Peyer's patch (tissue), 4 donors: ENCODE measurements at regions not wholly inside any gene's neighbourhood (a gene's known extent, or its start where the extent isn't known, plus 50 kb on each side); places are given as distances from the start of the nearest gene placed in this dataset.

Source experiments
- POLR2A ChIP-seq, 2 donors: fragments of 450-650 bp; IDR thresholded peaks; one replicate each; pipeline ENCODE4 v1.5.1; 2017; ENCODE audit warnings: antibody characterized with exemption in 2 of 2, mild to moderate bottlenecking in 2 of 2, moderate library complexity in 2 of 2
- TF ChIP-seq, protein P1 (sequence below), 6 experiments: fragments of 450-650 bp in 4 of 6; fragments of 200-600 bp in 2 of 6; sonication (generic) in 1 of 6; IDR thresholded peaks; one replicate each; pipeline ENCODE4 v1.5.1; 2017 to 2019; ENCODE audit warnings: antibody characterized with exemption in 6 of 6, mild to moderate bottlenecking in 3 of 6, moderate library complexity in 1 of 6

DNA sequence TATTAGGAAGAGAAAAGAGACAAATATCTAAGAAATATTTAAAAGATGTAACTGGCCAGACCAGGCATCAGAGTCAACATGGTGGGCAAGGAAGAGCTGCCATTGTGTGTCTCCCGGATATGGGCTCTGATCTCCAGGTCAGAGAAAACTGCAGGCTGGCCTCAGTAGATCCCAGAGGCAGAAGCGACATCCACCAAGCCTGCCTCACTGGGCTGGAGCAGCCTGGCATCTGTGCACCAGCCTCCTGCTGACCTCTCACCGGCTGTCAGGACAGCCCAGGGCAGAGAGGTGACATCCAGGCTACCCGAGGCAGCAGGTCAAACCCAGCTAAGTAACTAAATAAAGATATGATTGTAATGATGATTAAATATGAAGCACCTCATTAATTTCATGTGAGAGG lies 162.8 kb upstream of the TNRC6C start:
- TF ChIP-seq, protein P1, sequence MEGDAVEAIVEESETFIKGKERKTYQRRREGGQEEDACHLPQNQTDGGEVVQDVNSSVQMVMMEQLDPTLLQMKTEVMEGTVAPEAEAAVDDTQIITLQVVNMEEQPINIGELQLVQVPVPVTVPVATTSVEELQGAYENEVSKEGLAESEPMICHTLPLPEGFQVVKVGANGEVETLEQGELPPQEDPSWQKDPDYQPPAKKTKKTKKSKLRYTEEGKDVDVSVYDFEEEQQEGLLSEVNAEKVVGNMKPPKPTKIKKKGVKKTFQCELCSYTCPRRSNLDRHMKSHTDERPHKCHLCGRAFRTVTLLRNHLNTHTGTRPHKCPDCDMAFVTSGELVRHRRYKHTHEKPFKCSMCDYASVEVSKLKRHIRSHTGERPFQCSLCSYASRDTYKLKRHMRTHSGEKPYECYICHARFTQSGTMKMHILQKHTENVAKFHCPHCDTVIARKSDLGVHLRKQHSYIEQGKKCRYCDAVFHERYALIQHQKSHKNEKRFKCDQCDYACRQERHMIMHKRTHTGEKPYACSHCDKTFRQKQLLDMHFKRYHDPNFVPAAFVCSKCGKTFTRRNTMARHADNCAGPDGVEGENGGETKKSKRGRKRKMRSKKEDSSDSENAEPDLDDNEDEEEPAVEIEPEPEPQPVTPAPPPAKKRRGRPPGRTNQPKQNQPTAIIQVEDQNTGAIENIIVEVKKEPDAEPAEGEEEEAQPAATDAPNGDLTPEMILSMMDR (IDR thresholded peaks at IDR 0.05), result no peak
- no peak for TF ChIP-seq POLR2A (IDR thresholded peaks at IDR 0.05)
